GM19467 (cell line): ENCODE measurements at regions not wholly inside any gene's neighbourhood (a gene's known extent, or its start where the extent isn't known, plus 50 kb on each side); places are given as distances from the start of the nearest gene placed in this dataset.

Source experiments
- ATAC-seq: cut with Tn5 transposase; IDR thresholded peaks from one replicate; pipeline ENCODE4 v1.9.1; 2021; ENCODE audit warnings: mild to moderate bottlenecking, moderate library complexity; ENCODE audit not compliant: unreplicated experiment

- no peak for ATAC-seq
Measured at GRCh38 chr9:71218774-71219173, 97.4 kb upstream of the TRPM3 start.

GRCh38 chr9:71213633-71214032 is 92.2 kb upstream of the TRPM3 start:
- ATAC-seq: no peak

DNA sequence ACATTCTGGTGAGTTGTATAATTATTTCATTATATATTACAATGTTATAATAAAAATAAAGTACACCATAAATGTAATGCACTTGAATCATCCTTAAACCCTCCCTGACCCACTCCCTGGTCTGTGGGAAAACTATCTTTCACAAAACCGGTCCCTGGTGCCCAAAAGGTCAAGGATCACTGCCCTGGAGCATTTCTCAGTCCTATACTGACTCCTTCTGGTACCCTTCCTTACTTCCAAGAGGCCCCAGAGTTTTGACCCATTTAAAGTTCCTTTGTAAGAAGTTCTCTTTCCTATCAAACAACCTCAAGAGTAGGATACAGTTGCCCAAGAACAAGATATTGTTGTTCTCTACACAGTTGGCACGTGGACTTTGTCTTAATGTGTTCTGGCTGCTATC is 88.9 kb upstream of the TRPM3 start:
- ATAC-seq: no peak

DNA sequence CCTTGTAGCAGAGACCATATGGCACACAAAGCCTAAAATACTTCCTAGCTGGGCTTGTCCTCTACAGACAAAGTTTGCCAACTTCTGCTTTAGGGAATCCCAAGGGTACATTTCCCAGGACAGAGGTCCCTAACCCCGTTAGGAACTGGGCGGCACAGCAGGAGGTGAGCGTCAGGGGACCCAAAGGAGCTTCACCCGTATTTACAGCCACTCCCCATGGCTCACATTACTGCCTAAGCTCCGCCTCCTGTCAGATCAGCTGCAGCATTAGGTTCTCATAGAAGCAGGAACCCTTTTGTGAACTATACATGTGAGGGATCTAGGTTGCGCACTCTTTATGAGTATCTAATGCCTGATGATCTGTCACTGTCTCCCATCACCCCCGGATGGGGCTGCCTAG is 88.5 kb upstream of the TRPM3 start:
- no peak for ATAC-seq

DNA sequence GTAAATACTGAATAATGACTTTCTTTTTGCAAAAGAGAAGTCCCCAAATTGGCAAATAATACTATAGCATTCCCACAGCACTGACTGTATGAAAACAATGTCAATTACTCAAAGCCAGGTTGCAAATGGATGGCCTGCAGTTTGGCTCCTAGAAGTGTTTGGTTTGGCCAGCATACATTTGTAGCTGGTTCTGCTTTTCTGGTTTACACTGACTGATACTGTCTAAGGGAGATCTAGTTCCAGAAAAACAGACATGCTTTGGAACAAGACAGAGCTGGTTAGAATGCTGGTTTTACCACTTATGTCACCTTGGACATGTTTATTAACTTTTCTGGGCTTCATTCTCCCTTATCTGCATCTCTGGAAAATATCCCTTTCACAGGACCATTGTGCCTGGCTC is 81.5 kb upstream of the TRPM3 start:
- ATAC-seq: no peak

GRCh38 chr9:71191708-71192107 is 70.3 kb upstream of the TRPM3 start:
- ATAC-seq: no peak

- no peak for ATAC-seq
Measured at GRCh38 chr9:71183251-71183650, 61.8 kb upstream of the TRPM3 start.

- ATAC-seq: no peak
Measured at GRCh38 chr9:71179183-71179582, 57.8 kb upstream of the TRPM3 start.

- no peak for ATAC-seq
Measured at GRCh38 chr9:71177901-71178300, 56.5 kb upstream of the TRPM3 start.

GRCh38 chr9:71171517-71171916 is 50.1 kb upstream of the TRPM3 start:
- ATAC-seq: no peak
